GM23248 (cell line): ENCODE measurements at regions not wholly inside any gene's neighbourhood (a gene's known extent, or its start where the extent isn't known, plus 50 kb on each side); places are given as distances from the start of the nearest gene placed in this dataset.

Source experiments
- DNase-seq: peaks from one replicate; pipeline ENCODE4 v3.0.0-alpha.2; 2015
- H2AFZ ChIP-seq: fragments of 200-600 bp; sonication (generic); 2 replicates; pipeline ENCODE4 v1.6.1; 2016; ENCODE audit warnings: antibody characterized with exemption
- H3F3A ChIP-seq: fragments of 200-600 bp; sonication (generic); 2 replicates; pipeline ENCODE4 v1.6.1; 2016; ENCODE audit warnings: mild to moderate bottlenecking, antibody characterized with exemption, mixed run types; ENCODE audit not compliant: insufficient read depth
- H3K27ac ChIP-seq: fragments of 200-600 bp; sonication (generic); 2 replicates; pipeline ENCODE4 v1.5.1; 2016; ENCODE audit warnings: mild to moderate bottlenecking
- H3K27me3 ChIP-seq: fragments of 200-600 bp; sonication (generic); replicated peaks from 2 replicates; pipeline ENCODE4 v1.6.1; 2016; ENCODE audit warnings: mild to moderate bottlenecking; ENCODE audit not compliant: insufficient read depth
- H3K36me3 ChIP-seq: fragments of 200-600 bp; sonication (generic); 2 replicates; pipeline ENCODE4 v1.6.1; 2016; ENCODE audit warnings: low read depth, mild to moderate bottlenecking
- H3K4me1 ChIP-seq: fragments of 200-600 bp; sonication (generic); 2 replicates; pipeline ENCODE4 v1.6.1; 2016; ENCODE audit warnings: mild to moderate bottlenecking; ENCODE audit not compliant: insufficient read depth
- H3K4me2 ChIP-seq: fragments of 200-600 bp; sonication (generic); one replicate; pipeline ENCODE4 v1.6.1; 2016; ENCODE audit warnings: mild to moderate bottlenecking; ENCODE audit not compliant: unreplicated experiment
- H3K4me3 ChIP-seq: fragments of 200-600 bp; sonication (generic); 2 replicates; pipeline ENCODE4 v1.5.1; 2016; ENCODE audit warnings: mild to moderate bottlenecking
- H3K79me2 ChIP-seq: fragments of 200-600 bp; sonication (generic); 2 replicates; pipeline ENCODE4 v1.6.1; 2016; ENCODE audit warnings: mild to moderate bottlenecking; ENCODE audit not compliant: insufficient read depth
- H3K9ac ChIP-seq: fragments of 200-600 bp; sonication (generic); 2 replicates; pipeline ENCODE4 v1.6.1; 2016; ENCODE audit warnings: mild to moderate bottlenecking
- H3K9me2 ChIP-seq: fragments of 200-600 bp; sonication (generic); 2 replicates; pipeline ENCODE4 v1.6.1; 2016; ENCODE audit warnings: mixed run types, mild to moderate bottlenecking, moderate library complexity; ENCODE audit not compliant: insufficient read depth
- H3K9me3 ChIP-seq: fragments of 200-600 bp; sonication (generic); one replicate; pipeline ENCODE4 v1.6.1; 2017; ENCODE audit warnings: low read depth
- H4K20me1 ChIP-seq: fragments of 200-600 bp; sonication (generic); 2 replicates; pipeline ENCODE4 v1.6.0; 2016; ENCODE audit not compliant: insufficient read depth
- EZH2 ChIP-seq: fragments of 200-600 bp; sonication (generic); IDR thresholded peaks from 2 replicates; pipeline ENCODE4 v1.6.1; 2018; ENCODE audit warnings: antibody characterized with exemption, mild to moderate bottlenecking; ENCODE audit not compliant: insufficient read depth, poor library complexity, severe bottlenecking
- EZH2phosphoT487 ChIP-seq: fragments of 200-600 bp; sonication (generic); IDR thresholded peaks from 2 replicates; pipeline ENCODE4 v1.6.1; 2018; ENCODE audit warnings: antibody characterized with exemption, moderate library complexity, mild to moderate bottlenecking, low read depth; ENCODE audit not compliant: insufficient read depth
- WGBS, 2 experiments: methylation state at CpG; one replicate each; pipeline ENCODE4 v1.1.6; 2015 to 2017; ENCODE audit warnings: low lambda C conversion rate in 2 of 2, low coverage in 1 of 2; ENCODE audit errors: missing lambda C conversion rate in 2 of 2; 5-methylcytosine and 5-hydroxymethylcytosine counted together
- in situ Hi-C: fragments of 300-500 bp; cut with MboI; formaldehyde crosslinking; loops from 2 replicates; pipeline ENCODE4 v1.15.0; 2020

- Histone ChIP-seq H3K9me2 (peaks cover 3% of the 10 kb centered on the region; the same call in 1 of the 2 replicates), H3K4me2 (no peak overlapping the region), H3K9ac (no peak overlapping the region), H3K36me3 (no peaks in the 10 kb centered on the region), H3F3A (no peaks in the 10 kb centered on the region), H3K9me3 (no peaks in the 10 kb centered on the region), H3K4me3 (no peak overlapping the region), H2AFZ (no peak overlapping the region), H3K27me3 (no peaks in the 10 kb centered on the region; the same call in 1 of the 2 replicates), H3K27ac (no peak overlapping the region), H3K4me1 (no peaks in the 10 kb centered on the region), H3K79me2 (no peaks in the 10 kb centered on the region), H4K20me1 (no peaks in the 10 kb centered on the region)
- 82 to 87% methylated on average over 3 of the region's 3 CpGs for WGBS, 2 experiments
- in situ Hi-C loops, result no loop called here
- DNase-seq, result no peak
- no peak for TF ChIP-seq EZH2
- TF ChIP-seq EZH2phosphoT487, result no peak
These were observed 265.1 kb upstream of the TNP1 start for GRCh38 chr2:217125014-217125413.

DNA sequence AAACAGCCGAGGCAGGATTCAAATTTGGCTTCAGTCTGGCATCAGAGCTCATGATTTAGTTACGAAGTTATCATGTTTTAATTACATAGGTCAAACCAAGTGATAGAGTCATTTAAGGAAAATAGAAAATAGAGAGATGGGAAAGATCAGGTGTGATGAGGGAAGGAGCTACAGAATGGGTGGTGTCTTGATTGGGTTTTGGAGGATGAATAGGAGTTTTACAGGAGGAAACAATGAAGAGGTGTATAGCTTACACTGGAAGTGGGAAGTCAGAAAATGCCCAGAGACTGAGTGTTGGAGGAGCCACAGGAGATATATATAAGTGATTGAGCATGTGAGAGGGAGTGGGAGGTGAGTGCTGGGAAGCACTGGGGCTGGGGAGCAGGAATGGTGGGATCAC, 264.2 kb upstream of the TNP1 start:
- Histone ChIP-seq H3K9me3 (no peaks in the 10 kb centered on the region), H3K79me2 (no peaks in the 10 kb centered on the region), H3K9ac (no peak overlapping the region), H4K20me1 (no peaks in the 10 kb centered on the region), H2AFZ (no peak overlapping the region), H3K4me3 (no peak overlapping the region), H3K36me3 (no peaks in the 10 kb centered on the region), H3K9me2 (peaks cover 3% of the 10 kb centered on the region; the same call in 1 of the 2 replicates), H3F3A (no peaks in the 10 kb centered on the region), H3K27ac (no peak overlapping the region), H3K4me1 (no peaks in the 10 kb centered on the region), H3K4me2 (no peak overlapping the region), H3K27me3 (no peaks in the 10 kb centered on the region; the same call in 1 of the 2 replicates)
- DNase-seq, result no peak
- WGBS, 2 experiments, result 84 to 88% methylated on average over 2 of the region's 2 CpGs
- TF ChIP-seq EZH2phosphoT487 (no peak), EZH2 (no peak)
- in situ Hi-C loops, result no loop called here

GRCh38 chr2:217121565-217121964, 261.7 kb upstream of the TNP1 start:
- TF ChIP-seq EZH2phosphoT487, result no peak
- no peak for TF ChIP-seq EZH2
- no peak overlapping the region for H3K4me2 ChIP-seq
- no peak overlapping the region for H3K9ac ChIP-seq
- no peaks in the 10 kb centered on the region for H4K20me1 ChIP-seq
- H3K27ac ChIP-seq, result no peak overlapping the region
- H3K27me3 ChIP-seq, result no peaks in the 10 kb centered on the region; the same call in 1 of the 2 replicates
- peaks cover 3% of the 10 kb centered on the region; the same call in 1 of the 2 replicates for H3K9me2 ChIP-seq
- WGBS, 2 experiments, result 93 to 96% methylated on average over 2 of the region's 2 CpGs
- no peaks in the 10 kb centered on the region for H3K36me3 ChIP-seq
- no peaks in the 10 kb centered on the region for H3K4me1 ChIP-seq
- H2AFZ ChIP-seq, result no peak overlapping the region
- H3F3A ChIP-seq, result no peaks in the 10 kb centered on the region
- H3K9me3 ChIP-seq, result no peaks in the 10 kb centered on the region
- in situ Hi-C loops, result no loop called here
- no peak for DNase-seq
- no peak overlapping the region for H3K4me3 ChIP-seq
- no peaks in the 10 kb centered on the region for H3K79me2 ChIP-seq

DNA sequence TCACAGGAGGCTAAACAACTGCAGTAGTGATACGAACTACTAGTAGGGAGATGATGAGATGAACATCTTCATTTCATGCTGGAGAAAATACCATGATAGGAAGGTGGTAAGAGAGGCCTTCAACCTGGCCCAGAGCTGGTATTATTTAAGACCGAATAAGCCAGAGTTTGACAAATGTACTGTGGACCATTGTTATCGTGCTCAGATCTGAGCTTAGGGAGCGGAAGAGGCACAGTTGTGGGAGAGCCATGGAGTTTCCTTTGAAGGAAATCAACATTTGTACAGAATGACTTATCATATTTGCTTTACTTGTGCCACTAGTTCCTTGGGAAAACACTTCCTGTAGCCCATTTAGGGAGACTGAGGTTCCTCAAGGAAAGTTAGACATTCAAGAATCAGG, 260.6 kb upstream of the TNP1 start:
- no peak overlapping the region for H3K9ac ChIP-seq
- H3K79me2 ChIP-seq, result no peaks in the 10 kb centered on the region
- no peak for TF ChIP-seq EZH2
- no peak for TF ChIP-seq EZH2phosphoT487
- no peak overlapping the region for H3K4me2 ChIP-seq
- no peaks in the 10 kb centered on the region; the same call in 1 of the 2 replicates for H3K27me3 ChIP-seq
- H3K9me3 ChIP-seq, result no peaks in the 10 kb centered on the region
- H2AFZ ChIP-seq, result no peak overlapping the region
- H3K27ac ChIP-seq, result no peak overlapping the region
- no peaks in the 10 kb centered on the region for H3K36me3 ChIP-seq
- H3F3A ChIP-seq, result no peaks in the 10 kb centered on the region
- H3K4me1 ChIP-seq, result no peaks in the 10 kb centered on the region
- WGBS, 2 experiments, result 93 to 95% methylated on average over 4 of the region's 4 CpGs
- no peak for DNase-seq
- H4K20me1 ChIP-seq, result no peaks in the 10 kb centered on the region
- H3K9me2 ChIP-seq, result peaks cover 3% of the 10 kb centered on the region; the same call in 1 of the 2 replicates
- in situ Hi-C loops, result no loop called here
- no peak overlapping the region for H3K4me3 ChIP-seq
